ENCODE measurements at regions not wholly inside any gene's neighbourhood (a gene's known extent, or its start where the extent isn't known, plus 50 kb on each side); places are given as distances from the start of the nearest gene placed in this dataset.

- no peak overlapping the region for H3K4me2 ChIP-seq (ENCODE audit: insufficient read depth, low read length)
- H3K36me3 ChIP-seq (ENCODE audit: insufficient read depth, low read length) = no peaks in the 10 kb centered on the region
- no peaks in the 10 kb centered on the region for H3K79me2 ChIP-seq (ENCODE audit: insufficient read depth, low read length)
- DNase-seq (peak; percentile 15), ATAC-seq (ENCODE audit: insufficient read depth, low read depth) (peak; percentile 76)
- 0 out of 2 replicates have a peak, but pooled peaks cover 3% of the 10 kb centered on the region for H3K4me1 ChIP-seq (ENCODE audit: insufficient read depth, low read length)
- H3K27ac ChIP-seq (ENCODE audit: low read length) = no peak overlapping the region
- no peaks in the 10 kb centered on the region for H3K27me3 ChIP-seq (ENCODE audit: insufficient read depth, low read length, poor library complexity)
- no peak overlapping the region for H3K4me3 ChIP-seq (ENCODE audit: low read depth in 1 of 2, low read length in 2 of 2)
- H2AFZ ChIP-seq (ENCODE audit: low read depth, low read length) = peak overlapping the region; percentile 29; the same call in 1 of the 2 replicates
- no peak overlapping the region for H3K9ac ChIP-seq (ENCODE audit: low read depth, low read length)
- TF ChIP-seq CTCF (IDR thresholded peaks at IDR 0.05; ENCODE audit: borderline replicate concordance, extremely low read depth, low read length, poor library complexity, severe bottlenecking) (peak; percentile 58), EZH2 (IDR thresholded peaks at IDR 0.05; ENCODE audit: borderline replicate concordance, low read depth, low read length, severe bottlenecking) (no peak)
- H4K20me1 ChIP-seq (ENCODE audit: insufficient read depth, low read length) = no peaks in the 10 kb centered on the region
- no peaks in the 10 kb centered on the region for H3K9me3 ChIP-seq (ENCODE audit: insufficient read depth, low read length, severe bottlenecking)
Measured at GRCh38 chr18:29191263-29191662, 1014.3 kb upstream of the CDH2 start.

- H3K4me1 ChIP-seq (ENCODE audit: insufficient read depth, low read length) = 0 out of 2 replicates have a peak, but pooled peaks cover 3% of the 10 kb centered on the region
- no peak overlapping the region for H2AFZ ChIP-seq (ENCODE audit: low read depth, low read length)
- no peaks in the 10 kb centered on the region for H3K9me3 ChIP-seq (ENCODE audit: insufficient read depth, low read length, severe bottlenecking)
- no peaks in the 10 kb centered on the region for H3K79me2 ChIP-seq (ENCODE audit: insufficient read depth, low read length)
- TF ChIP-seq EZH2 (IDR thresholded peaks at IDR 0.05; ENCODE audit: borderline replicate concordance, low read depth, low read length, severe bottlenecking) = no peak
- no peak for TF ChIP-seq CTCF (IDR thresholded peaks at IDR 0.05; ENCODE audit: borderline replicate concordance, extremely low read depth, low read length, poor library complexity, severe bottlenecking)
- H3K4me3 ChIP-seq (ENCODE audit: low read depth in 1 of 2, low read length in 2 of 2) = no peak overlapping the region
- H3K36me3 ChIP-seq (ENCODE audit: insufficient read depth, low read length) = no peaks in the 10 kb centered on the region
- H4K20me1 ChIP-seq (ENCODE audit: insufficient read depth, low read length) = no peaks in the 10 kb centered on the region
- H3K9ac ChIP-seq (ENCODE audit: low read depth, low read length) = no peak overlapping the region
- ATAC-seq (ENCODE audit: insufficient read depth, low read depth) (no peak), DNase-seq (no peak)
- no peaks in the 10 kb centered on the region for H3K27me3 ChIP-seq (ENCODE audit: insufficient read depth, low read length, poor library complexity)
- no peak overlapping the region for H3K27ac ChIP-seq (ENCODE audit: low read length)
- H3K4me2 ChIP-seq (ENCODE audit: insufficient read depth, low read length) = no peak overlapping the region
Measured at GRCh38 chr18:29188760-29189159, 1011.8 kb upstream of the CDH2 start.

- no peak for ATAC-seq (ENCODE audit: insufficient read depth, low read depth)
- 0 out of 2 replicates have a peak, but pooled peaks cover 3% of the 10 kb centered on the region for H3K4me1 ChIP-seq (ENCODE audit: insufficient read depth, low read length)
- H3K79me2 ChIP-seq (ENCODE audit: insufficient read depth, low read length) = no peaks in the 10 kb centered on the region
Measured at GRCh38 chr18:29185801-29186200, 1008.9 kb upstream of the CDH2 start.

More at GRCh38 chr18:29185801-29186200, 1008.9 kb upstream of the CDH2 start:
- Histone ChIP-seq H3K9ac (ENCODE audit: low read depth, low read length) (no peak overlapping the region), H3K36me3 (ENCODE audit: insufficient read depth, low read length) (no peaks in the 10 kb centered on the region), H4K20me1 (ENCODE audit: insufficient read depth, low read length) (no peaks in the 10 kb centered on the region), H3K4me3 (ENCODE audit: low read depth in 1 of 2, low read length in 2 of 2) (no peak overlapping the region), H3K27ac (ENCODE audit: low read length) (no peak overlapping the region), H3K9me3 (ENCODE audit: insufficient read depth, low read length, severe bottlenecking) (no peaks in the 10 kb centered on the region), H2AFZ (ENCODE audit: low read depth, low read length) (no peak overlapping the region), H3K27me3 (ENCODE audit: insufficient read depth, low read length, poor library complexity) (no peaks in the 10 kb centered on the region), H3K4me2 (ENCODE audit: insufficient read depth, low read length) (no peak overlapping the region)
- DNase-seq = no peak
- TF ChIP-seq EZH2 (IDR thresholded peaks at IDR 0.05; ENCODE audit: borderline replicate concordance, low read depth, low read length, severe bottlenecking) (no peak), CTCF (IDR thresholded peaks at IDR 0.05; ENCODE audit: borderline replicate concordance, extremely low read depth, low read length, poor library complexity, severe bottlenecking) (no peak)
